ENCODE measurements at regions not wholly inside any gene's neighbourhood (a gene's known extent, or its start where the extent isn't known, plus 50 kb on each side); places are given as distances from the start of the nearest gene placed in this dataset.

- DNase-seq, result no peak
Measured at GRCh38 chr3:10585945-10586344, 80.6 kb upstream of the ATP2B2 start.

GRCh38 chr3:10594915-10595314 is 89.5 kb upstream of the ATP2B2 start:
- DNase-seq, result no peak

GRCh38 chr3:10596746-10597448 is 91.5 kb upstream of the ATP2B2 start:
- DNase-seq, result no peak

GRCh38 chr3:10597733-10598132 is 92.3 kb upstream of the ATP2B2 start:
- no peak for DNase-seq

- DNase-seq, result no peak
Measured at GRCh38 chr3:10599017-10599416, 93.6 kb upstream of the ATP2B2 start.

- no peak for DNase-seq
Measured at GRCh38 chr3:10599444-10599843, 94.1 kb upstream of the ATP2B2 start.

GRCh38 chr3:10600296-10600714 is 94.9 kb upstream of the ATP2B2 start:
- peak; percentile 80 for DNase-seq

- no peak for DNase-seq
Measured at GRCh38 chr3:10600726-10601125, 95.3 kb upstream of the ATP2B2 start.

GRCh38 chr3:10601151-10601856 is 95.9 kb upstream of the ATP2B2 start:
- DNase-seq, result no peak

- DNase-seq, result no peak
Measured at GRCh38 chr3:10601857-10602230, 96.5 kb upstream of the ATP2B2 start.

GRCh38 chr3:10602271-10602670 is 96.9 kb upstream of the ATP2B2 start:
- DNase-seq, result no peak

- DNase-seq, result no peak
Measured at GRCh38 chr3:10602769-10603768, 97.7 kb upstream of the ATP2B2 start.

- DNase-seq, result no peak
Measured at GRCh38 chr3:10609134-10609533, 103.7 kb upstream of the ATP2B2 start.

GRCh38 chr3:10614168-10614567 is 108.8 kb upstream of the ATP2B2 start:
- no peak for DNase-seq

GRCh38 chr3:10615715-10616114 is 110.3 kb upstream of the ATP2B2 start:
- DNase-seq, result no peak

- no peak for DNase-seq
Measured at GRCh38 chr3:10616321-10616720, 110.9 kb upstream of the ATP2B2 start.

GRCh38 chr3:10619989-10620832 is 114.8 kb upstream of the ATP2B2 start:
- no peak for DNase-seq

GRCh38 chr3:10620833-10621082 is 115.4 kb upstream of the ATP2B2 start:
- DNase-seq, result no peak

- DNase-seq, result no peak
Measured at GRCh38 chr3:10623578-10624275, 118.3 kb upstream of the ATP2B2 start.

GRCh38 chr3:10625323-10625722 is 119.9 kb upstream of the ATP2B2 start:
- DNase-seq, result no peak

GRCh38 chr3:10627884-10628572 is 122.6 kb upstream of the ATP2B2 start:
- DNase-seq, result no peak
